ENCODE measurements at regions not wholly inside any gene's neighbourhood (a gene's known extent, or its start where the extent isn't known, plus 50 kb on each side); places are given as distances from the start of the nearest gene placed in this dataset.

DNA sequence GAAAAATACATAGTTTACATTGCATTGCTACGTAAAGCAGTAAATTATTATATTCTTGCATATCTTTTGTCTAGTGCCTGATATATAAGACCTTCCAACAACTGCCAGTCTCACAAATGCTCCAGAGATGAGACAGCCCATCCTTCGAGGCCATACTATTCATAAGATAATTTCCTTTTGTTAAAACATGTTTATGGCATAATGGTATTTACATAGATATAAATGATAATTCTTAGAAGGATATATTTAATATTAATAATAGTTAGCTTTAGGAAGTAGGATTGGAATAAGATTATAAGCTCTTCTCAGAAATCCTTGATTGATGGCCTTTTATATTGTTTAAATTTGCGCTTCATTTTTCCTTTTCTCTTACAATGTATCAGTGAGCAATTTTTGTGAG is 1410.1 kb upstream of the MIR17HG start:
- no peak for DNase-seq

GRCh38 chr13:89940383-89940782 is 1407.1 kb upstream of the MIR17HG start:
- DNase-seq, result no peak

DNA sequence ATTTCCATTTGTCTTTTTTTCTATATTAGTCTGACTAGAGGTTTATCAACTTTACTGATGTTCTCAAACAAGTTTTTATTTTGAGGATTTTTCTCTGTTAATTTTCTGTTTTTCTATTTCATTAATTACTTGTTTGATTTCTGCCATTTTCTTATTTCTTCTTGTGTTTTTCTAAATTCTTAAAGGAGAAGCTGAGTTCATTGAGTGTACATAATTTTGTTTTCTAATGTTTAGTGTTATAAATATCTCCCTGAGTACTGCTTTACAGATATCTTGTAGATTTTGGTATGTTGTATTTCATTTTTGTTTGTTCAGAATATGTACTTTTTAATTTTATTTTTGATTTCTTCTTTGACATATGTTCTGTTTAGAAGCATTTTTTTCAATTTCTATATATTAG is 1404.3 kb upstream of the MIR17HG start:
- DNase-seq, result no peak

GRCh38 chr13:89950225-89950624 is 1397.3 kb upstream of the MIR17HG start:
- DNase-seq, result no peak

- no peak for DNase-seq
Observed at GRCh38 chr13:89951341-89951740, 1396.1 kb upstream of the MIR17HG start.

DNA sequence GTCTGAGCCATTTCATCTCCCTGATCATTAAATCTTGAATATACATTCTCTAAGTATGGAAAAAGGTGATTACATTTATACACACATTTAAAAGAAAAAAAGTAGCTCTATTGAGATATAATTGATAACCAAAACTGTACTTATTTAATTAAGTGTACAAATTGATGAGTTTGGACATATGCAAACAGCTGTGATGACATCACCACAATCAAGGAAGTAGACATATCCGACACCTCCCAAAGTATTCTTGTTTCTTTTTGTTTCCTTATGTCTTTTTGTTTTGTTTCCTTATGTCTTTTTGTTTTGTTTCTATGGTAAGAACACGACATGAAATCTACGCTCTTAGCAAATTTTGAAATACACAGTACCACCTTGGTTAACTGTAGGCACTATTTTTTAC is 1393.9 kb upstream of the MIR17HG start:
- no peak for DNase-seq

GRCh38 chr13:89955773-89956172 is 1391.7 kb upstream of the MIR17HG start:
- no peak for DNase-seq

- no peak for DNase-seq
Observed at GRCh38 chr13:89959074-89959473, 1388.4 kb upstream of the MIR17HG start.

GRCh38 chr13:89965252-89965651 is 1382.2 kb upstream of the MIR17HG start:
- no peak for DNase-seq

DNA sequence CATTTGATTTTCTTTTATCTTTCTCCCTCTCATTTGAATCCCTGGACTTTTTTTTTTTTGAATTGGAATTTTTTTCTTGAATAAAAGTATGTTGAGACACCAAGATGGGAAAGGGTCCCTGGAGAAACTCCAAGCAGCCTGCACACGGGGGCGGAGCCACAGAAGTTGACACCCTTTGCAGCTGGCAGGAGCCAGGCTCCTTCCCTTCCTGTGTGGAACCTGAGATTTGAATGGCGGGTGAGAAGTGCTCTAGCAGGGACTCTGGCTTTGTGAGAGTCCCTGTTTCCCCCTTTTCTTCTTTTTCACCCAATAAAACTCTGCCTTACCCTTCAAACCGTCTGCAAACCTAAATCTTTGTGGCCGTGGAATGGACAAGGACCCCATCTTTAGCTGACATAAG is 1381.0 kb upstream of the MIR17HG start:
- DNase-seq, result no peak

DNA sequence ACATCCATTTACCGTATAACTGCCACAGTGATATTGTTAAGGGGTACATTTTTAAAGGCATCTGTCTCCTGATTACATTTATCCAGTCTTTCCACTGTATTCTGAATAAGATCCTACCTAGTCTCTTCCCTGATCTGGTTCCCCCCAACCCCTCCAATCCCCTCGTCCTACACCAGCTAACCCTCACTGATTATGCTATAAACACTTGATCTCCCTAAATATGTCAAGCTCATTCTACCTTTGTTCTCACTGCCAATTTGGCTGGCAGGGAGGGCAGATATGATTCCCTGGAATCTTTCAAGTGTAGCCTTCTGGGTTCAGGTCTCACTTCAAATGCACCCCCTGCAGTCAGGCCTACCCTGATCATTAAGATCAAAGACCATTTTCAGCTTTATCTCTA is 1379.8 kb upstream of the MIR17HG start:
- no peak for DNase-seq

DNA sequence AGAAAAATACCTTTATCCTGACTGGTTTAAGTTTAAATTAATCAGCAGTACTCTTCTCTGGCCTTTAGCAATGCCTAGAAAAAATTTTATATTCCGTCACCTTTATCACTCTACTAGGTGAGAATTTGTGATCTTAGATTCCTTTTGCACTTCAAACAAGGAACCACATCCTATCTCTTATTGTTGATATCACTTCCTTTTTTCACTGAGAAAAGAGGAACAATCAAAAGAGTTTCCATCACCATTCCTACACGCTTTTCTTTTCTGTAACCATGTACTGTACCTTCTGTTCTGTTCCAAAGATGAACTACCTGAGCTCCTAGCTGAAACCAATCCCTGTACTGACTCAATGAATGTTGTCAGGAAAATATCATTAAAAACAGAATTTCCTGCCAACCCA is 1379.0 kb upstream of the MIR17HG start:
- no peak for DNase-seq

GRCh38 chr13:89970353-89970709 is 1377.2 kb upstream of the MIR17HG start:
- no peak for DNase-seq

GRCh38 chr13:89977203-89977602 is 1370.3 kb upstream of the MIR17HG start:
- DNase-seq, result no peak

DNA sequence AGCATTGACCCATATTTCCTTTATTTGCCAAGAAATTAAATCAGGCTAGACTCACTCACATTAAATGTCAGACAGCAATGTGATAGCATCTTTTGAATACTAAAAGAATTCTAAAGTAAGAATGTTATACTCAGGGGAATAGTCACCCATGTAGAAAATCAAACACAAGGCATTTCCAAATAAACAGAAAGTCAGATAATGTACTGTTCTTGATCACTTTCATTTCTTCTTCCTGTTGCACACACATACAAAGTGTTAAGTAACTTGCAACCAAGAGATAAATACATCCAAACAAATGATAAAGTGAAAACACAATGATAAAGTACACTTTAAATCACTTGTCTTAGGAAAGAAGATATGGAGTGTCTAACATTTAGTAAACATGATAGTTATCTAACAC is 1366.6 kb upstream of the MIR17HG start:
- no peak for DNase-seq

DNA sequence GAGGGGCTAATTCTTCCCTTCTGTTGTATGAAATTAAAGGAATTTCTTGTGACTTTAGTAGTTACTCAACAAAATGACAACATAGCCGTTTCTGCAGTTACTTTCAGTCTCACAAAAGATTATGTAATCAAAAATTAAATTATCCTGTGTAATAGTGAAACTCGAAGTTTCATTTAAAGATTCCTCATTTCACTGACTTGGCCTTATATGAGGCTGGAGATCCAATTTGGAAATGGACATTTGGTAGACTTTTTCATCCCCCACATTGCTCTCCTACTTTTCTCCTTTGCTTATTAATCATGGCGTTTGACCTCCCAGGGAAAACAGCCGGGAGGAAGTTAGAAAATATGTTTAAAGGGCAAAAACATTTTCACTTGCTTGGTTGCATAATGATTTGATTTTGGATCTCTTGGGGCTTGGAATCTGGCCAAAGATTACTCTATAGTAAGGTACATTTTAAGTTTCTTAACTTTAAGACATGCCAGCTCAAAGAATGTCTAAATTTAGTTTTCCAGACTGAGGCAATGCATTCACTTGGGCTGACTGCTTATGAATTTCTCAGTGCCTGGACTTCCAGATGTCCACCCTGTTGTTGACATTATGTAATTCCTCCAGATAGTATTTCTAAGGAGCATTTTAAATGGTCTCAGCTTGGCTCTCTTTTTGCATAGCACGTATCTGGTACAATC is 1364.9 kb upstream of the MIR17HG start:
- no peak for DNase-seq

DNA sequence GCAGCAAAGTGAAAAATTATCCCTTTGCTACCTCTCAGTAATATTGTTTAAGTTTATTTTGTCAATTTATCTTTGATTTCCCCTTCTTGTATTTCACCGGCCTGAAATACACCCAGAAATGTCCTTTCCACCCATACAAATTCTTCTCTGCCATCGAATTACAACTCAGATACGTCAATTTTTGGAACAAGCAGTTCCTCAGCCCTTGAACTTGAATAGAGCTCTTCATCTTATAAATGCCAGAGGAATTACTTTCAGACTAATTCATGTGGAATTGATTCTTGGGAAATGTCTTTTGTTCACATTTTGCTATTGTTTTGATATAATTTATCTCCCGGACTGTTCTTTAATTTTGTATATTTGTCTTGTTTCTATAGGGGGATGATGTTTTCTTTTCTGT is 1359.3 kb upstream of the MIR17HG start:
- no peak for DNase-seq

- DNase-seq, result no peak
Observed at GRCh38 chr13:90003566-90003965, 1343.9 kb upstream of the MIR17HG start.

DNA sequence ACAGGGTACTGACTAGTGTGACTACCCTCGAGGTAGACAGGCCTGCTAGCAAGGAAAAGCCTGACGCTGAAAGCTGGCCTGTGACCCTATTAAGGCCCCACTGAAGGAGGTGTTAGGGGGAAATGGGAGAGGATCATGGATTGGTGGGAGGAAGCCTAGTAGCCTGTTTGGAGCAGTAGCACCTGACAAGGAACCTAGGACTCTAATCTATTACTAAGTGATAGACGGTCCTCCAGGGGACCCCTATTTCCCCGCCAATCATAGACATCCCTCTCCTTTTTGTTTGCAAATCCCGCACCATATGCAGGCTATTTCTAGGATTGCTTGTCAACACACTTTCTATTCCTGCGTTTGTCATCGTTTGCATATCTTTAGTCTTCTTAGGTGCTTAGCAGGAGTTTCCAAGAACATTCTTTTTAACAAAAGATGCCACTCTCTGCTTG is 1338.8 kb upstream of the MIR17HG start:
- DNase-seq, result no peak

GRCh38 chr13:90014038-90014437 is 1333.4 kb upstream of the MIR17HG start:
- no peak for DNase-seq

- DNase-seq, result no peak
Observed at GRCh38 chr13:90015565-90016507, 1331.7 kb upstream of the MIR17HG start.

- DNase-seq, result no peak
Observed at GRCh38 chr13:90016688-90017087, 1330.8 kb upstream of the MIR17HG start.

DNA sequence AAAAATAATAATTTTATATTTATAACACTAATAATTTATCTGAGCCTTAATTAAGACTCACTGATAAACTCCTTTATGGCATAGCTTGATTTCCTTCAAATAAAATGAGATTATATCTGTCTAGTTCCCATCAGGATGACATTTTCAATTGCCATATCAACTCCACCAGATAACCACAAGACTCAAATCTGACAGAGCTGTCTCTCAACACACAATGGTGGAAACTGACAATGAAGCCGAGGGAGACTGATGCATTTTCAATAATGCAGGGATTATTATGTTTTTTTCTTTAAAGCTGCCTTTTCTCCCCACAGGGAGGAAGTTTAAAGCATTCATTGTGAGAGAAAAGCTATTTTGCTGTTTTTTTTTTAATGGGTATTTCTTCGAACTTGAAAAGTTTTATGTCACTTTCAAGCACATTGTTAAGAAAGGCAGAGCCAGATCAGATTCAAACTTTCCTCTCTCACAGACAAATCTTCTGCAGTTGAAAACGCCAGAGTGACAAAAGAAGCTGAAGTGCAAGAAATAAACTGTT is 1326.9 kb upstream of the MIR17HG start:
- no peak for DNase-seq

- no peak for DNase-seq
Observed at GRCh38 chr13:90027409-90027808, 1320.1 kb upstream of the MIR17HG start.
